ENCODE measurements at regions not wholly inside any gene's neighbourhood (a gene's known extent, or its start where the extent isn't known, plus 50 kb on each side); places are given as distances from the start of the nearest gene placed in this dataset.
"Not testable (repeated sequence)": the region's sequence is repeated elsewhere in the genome, so short reads cannot be mapped to it uniquely, and the experiment has no call there.

DNA sequence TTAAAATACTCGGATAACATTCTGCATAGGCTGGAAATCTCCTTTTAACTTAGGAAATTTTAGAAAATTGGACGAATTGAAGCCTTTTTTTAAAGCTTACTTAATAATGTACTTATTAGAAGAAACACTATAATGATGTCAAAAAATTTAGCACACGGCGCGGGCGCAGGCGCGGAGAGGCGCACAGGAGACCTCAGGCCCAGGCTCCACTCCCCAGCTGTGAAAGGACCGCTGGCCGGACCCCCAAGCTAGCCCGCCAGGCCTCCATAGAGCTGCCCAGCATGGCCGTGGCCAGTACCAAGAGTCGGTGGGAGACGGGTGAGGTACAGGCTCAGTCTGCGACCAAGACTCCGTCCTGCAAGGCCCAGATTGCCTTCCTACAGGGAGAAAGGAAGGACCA lies 78.8 kb upstream of the PABPC3 start:
- H2AFZ ChIP-seq = not testable (repeated sequence)

DNA sequence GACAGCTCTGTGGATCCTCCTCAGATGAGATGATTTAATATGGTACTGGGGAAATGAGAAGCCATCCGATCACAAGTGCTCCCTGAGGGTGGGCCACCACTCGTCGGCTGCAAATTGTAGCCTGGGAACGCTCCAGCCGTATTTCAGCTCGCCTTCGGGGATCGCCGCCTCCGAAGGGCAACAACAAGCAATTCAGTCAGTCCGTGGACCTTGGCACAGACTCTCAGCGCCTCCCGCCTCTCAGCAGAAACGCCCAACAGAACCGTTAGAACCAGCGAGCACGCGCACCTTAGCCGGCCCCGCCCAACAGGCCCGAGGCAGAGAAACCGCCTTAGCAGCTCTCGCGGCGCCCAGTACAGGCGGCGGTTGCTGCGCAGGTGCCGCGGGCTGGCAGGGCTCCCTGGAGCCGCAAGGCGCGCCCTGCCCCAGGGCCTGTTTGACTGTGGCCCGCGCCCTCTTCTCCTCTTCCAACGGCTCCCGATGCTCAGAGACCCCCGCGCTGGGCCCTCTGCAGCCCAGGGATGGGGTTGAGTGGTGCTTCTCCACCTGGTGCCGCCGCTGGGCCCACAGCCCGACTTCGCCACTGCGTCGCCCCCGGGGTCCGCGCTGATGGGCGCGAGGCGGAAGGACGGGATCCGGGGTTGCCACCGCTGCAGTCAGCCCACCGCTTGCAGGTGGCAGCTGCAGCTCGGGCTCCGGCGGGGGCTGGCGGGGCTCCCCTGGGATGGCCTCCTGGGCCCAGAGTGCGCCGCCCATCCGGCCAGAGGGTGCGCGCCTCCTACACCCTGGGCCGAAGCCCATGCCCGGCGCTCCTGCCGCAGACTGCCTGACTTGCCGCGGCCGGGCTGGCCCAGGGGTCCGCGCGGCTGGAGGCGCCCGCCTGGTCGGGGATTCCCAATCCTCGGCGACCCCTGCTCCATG lies 77.9 kb upstream of the PABPC3 start:
- H3K9me2 ChIP-seq (replicated peaks; ENCODE audit: insufficient read depth); H2AFZ ChIP-seq; H3K4me3 ChIP-seq; H3K4me1 ChIP-seq (ENCODE audit: insufficient read depth); H3K27ac ChIP-seq; H3K36me3 ChIP-seq (replicated peaks; ENCODE audit: insufficient read depth, low read depth); H3K9me3 ChIP-seq (ENCODE audit: low read depth); H4K20me1 ChIP-seq (ENCODE audit: insufficient read depth, poor library complexity, severe bottlenecking); H3K79me2 ChIP-seq: not testable (repeated sequence)
- Histone ChIP-seq H3K4me2 (peak overlapping the region; percentile 83), H3K27me3 (peaks cover 48% of the 10 kb centered on the region)
- peak; percentile 62 for DNase-seq (ENCODE audit: low spot score)
- 3% methylated on average over 60 of the region's 79 CpGs for WGBS (ENCODE audit: low lambda C conversion rate, missing lambda C conversion rate)
- TF ChIP-seq EZH2 (IDR thresholded peaks at IDR 0.05; ENCODE audit: borderline replicate concordance) = peak; percentile 7

More for the DNA sequence above, 78.8 kb upstream of the PABPC3 start:
- H3K4me1 ChIP-seq (ENCODE audit: insufficient read depth); H3K4me2 ChIP-seq; H3K36me3 ChIP-seq (replicated peaks; ENCODE audit: insufficient read depth, low read depth); H3K9me3 ChIP-seq (ENCODE audit: low read depth); DNase-seq (ENCODE audit: low spot score); H4K20me1 ChIP-seq (ENCODE audit: insufficient read depth, poor library complexity, severe bottlenecking); H3K9me2 ChIP-seq (replicated peaks; ENCODE audit: insufficient read depth); H3K79me2 ChIP-seq; H3K4me3 ChIP-seq; H3K27ac ChIP-seq: not testable (repeated sequence)
- 92% methylated on average over 17 of the region's 17 CpGs for WGBS (ENCODE audit: low lambda C conversion rate, missing lambda C conversion rate)
- H3K27me3 ChIP-seq = peaks cover 48% of the 10 kb centered on the region

DNA sequence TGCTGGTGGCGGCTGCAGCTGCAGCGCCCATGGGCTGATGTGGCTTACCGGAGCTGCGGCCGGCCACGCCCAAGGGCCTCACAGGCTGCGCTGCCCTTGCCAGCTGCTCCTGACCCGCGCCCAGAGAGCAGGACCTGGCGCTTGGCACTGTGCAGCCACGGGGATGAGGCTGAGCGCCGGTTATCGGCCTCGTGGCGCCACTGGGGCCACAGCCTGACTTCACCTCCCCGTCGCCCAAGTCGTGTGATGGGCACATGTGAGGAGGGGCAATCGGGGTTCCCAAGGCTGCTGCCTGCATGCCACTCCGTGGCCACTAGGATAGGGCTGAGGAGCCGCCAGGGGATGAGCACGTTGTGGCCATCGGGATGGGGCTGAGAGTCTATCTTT lies 77.2 kb upstream of the PABPC3 start:
- TF ChIP-seq, protein P1, sequence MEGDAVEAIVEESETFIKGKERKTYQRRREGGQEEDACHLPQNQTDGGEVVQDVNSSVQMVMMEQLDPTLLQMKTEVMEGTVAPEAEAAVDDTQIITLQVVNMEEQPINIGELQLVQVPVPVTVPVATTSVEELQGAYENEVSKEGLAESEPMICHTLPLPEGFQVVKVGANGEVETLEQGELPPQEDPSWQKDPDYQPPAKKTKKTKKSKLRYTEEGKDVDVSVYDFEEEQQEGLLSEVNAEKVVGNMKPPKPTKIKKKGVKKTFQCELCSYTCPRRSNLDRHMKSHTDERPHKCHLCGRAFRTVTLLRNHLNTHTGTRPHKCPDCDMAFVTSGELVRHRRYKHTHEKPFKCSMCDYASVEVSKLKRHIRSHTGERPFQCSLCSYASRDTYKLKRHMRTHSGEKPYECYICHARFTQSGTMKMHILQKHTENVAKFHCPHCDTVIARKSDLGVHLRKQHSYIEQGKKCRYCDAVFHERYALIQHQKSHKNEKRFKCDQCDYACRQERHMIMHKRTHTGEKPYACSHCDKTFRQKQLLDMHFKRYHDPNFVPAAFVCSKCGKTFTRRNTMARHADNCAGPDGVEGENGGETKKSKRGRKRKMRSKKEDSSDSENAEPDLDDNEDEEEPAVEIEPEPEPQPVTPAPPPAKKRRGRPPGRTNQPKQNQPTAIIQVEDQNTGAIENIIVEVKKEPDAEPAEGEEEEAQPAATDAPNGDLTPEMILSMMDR (IDR thresholded peaks at IDR 0.05; ENCODE audit: poor library complexity) = no peak
- no peak for TF ChIP-seq EZH2phosphoT487 (IDR thresholded peaks at IDR 0.05; ENCODE audit: low read depth, severe bottlenecking, unreplicated experiment)
- no peak for TF ChIP-seq EZH2 (IDR thresholded peaks at IDR 0.05; ENCODE audit: borderline replicate concordance)
- Histone ChIP-seq H3K4me2 (peak overlapping the region; percentile 83), H3K4me3 (no peak overlapping the region), H3K36me3 (replicated peaks; ENCODE audit: insufficient read depth, low read depth) (no peaks in the 10 kb centered on the region), H2AFZ (no peak overlapping the region), H3K79me2 (no peaks in the 10 kb centered on the region), H3K9me2 (replicated peaks; ENCODE audit: insufficient read depth) (no peaks in the 10 kb centered on the region), H3K4me1 (ENCODE audit: insufficient read depth) (no peaks in the 10 kb centered on the region), H3K27me3 (peaks cover 50% of the 10 kb centered on the region), H4K20me1 (ENCODE audit: insufficient read depth, poor library complexity, severe bottlenecking) (no peaks in the 10 kb centered on the region), H3K9me3 (ENCODE audit: low read depth) (no peaks in the 10 kb centered on the region), H3K27ac (no peak overlapping the region)
- 9% methylated on average over 24 of the region's 24 CpGs for WGBS (ENCODE audit: low lambda C conversion rate, missing lambda C conversion rate)
- no peak for DNase-seq (ENCODE audit: low spot score)

DNA sequence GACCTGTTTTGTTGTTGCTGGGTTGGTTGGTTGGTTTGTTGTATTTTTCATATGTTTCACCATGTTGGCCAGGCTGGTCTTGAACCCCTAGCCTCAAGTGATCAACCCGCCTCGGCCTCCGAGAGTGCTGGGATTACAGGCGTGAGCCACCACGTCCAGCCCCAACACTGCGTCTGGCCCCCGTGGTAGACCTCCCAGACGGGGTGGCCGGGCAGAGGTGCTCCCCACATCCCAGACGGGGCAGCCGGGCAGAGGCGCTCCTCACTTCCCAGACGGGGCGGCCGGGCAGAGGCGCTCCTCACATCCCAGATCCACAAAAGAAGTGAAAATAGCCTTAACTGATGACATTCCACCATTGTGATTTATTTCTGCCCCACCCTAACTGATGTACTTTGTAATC lies 76.2 kb upstream of the PABPC3 start:
- not testable (repeated sequence) for H3K79me2 ChIP-seq; H3K4me2 ChIP-seq; H3K36me3 ChIP-seq (replicated peaks; ENCODE audit: insufficient read depth, low read depth); H3K4me1 ChIP-seq (ENCODE audit: insufficient read depth); H3K27ac ChIP-seq; H3K9me2 ChIP-seq (replicated peaks; ENCODE audit: insufficient read depth); H3K9me3 ChIP-seq (ENCODE audit: low read depth); H2AFZ ChIP-seq; H3K4me3 ChIP-seq; H4K20me1 ChIP-seq (ENCODE audit: insufficient read depth, poor library complexity, severe bottlenecking); DNase-seq (ENCODE audit: low spot score)
- WGBS (ENCODE audit: low lambda C conversion rate, missing lambda C conversion rate) = 97% methylated on average over 16 of the region's 16 CpGs
- H3K27me3 ChIP-seq = peaks cover 59% of the 10 kb centered on the region

DNA sequence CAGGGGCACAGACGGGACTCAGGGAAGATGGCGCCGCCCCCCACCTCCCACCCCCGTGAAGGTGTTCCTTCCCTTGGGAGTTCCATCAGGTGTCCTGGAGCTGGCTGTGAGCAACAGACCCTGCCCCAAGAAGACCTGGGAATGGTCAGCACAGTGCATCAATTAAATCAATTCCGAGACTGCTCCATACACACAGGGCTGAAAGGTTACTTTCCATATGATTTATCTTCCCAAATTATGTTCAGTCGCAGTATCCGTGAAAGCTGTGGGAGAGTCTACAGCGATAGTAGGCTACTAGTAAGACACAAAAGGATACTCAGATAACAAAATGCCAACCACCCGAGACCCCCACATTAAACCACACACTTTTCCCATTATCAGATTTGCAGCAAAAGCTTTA lies 71.8 kb upstream of the PABPC3 start:
- TF ChIP-seq EZH2 (IDR thresholded peaks at IDR 0.05; ENCODE audit: borderline replicate concordance) (no peak), EZH2phosphoT487 (IDR thresholded peaks at IDR 0.05; ENCODE audit: low read depth, severe bottlenecking, unreplicated experiment) (no peak)
- TF ChIP-seq, protein P1 (IDR thresholded peaks at IDR 0.05; ENCODE audit: poor library complexity) = no peak
- no peak for DNase-seq (ENCODE audit: low spot score)
- H3K4me1 ChIP-seq (ENCODE audit: insufficient read depth) = no peaks in the 10 kb centered on the region
- H2AFZ ChIP-seq = no peak overlapping the region
- 77% methylated on average over 9 of the region's 9 CpGs for WGBS (ENCODE audit: low lambda C conversion rate, missing lambda C conversion rate)
- no peaks in the 10 kb centered on the region for H3K9me3 ChIP-seq (ENCODE audit: low read depth)
- H4K20me1 ChIP-seq (ENCODE audit: insufficient read depth, poor library complexity, severe bottlenecking) = no peaks in the 10 kb centered on the region
- no peaks in the 10 kb centered on the region for H3K36me3 ChIP-seq (replicated peaks; ENCODE audit: insufficient read depth, low read depth)
- H3K79me2 ChIP-seq = no peaks in the 10 kb centered on the region
- H3K27ac ChIP-seq = no peak overlapping the region
- H3K9me2 ChIP-seq (replicated peaks; ENCODE audit: insufficient read depth) = no peaks in the 10 kb centered on the region
- H3K4me3 ChIP-seq = no peak overlapping the region
- peaks cover 33% of the 10 kb centered on the region for H3K27me3 ChIP-seq
- no peak overlapping the region for H3K4me2 ChIP-seq

Measured in hepatocyte (in vitro differentiated cells).